Choroid plexus epithelial cell (primary cell): ENCODE measurements at regions not wholly inside any gene's neighbourhood (a gene's known extent, or its start where the extent isn't known, plus 50 kb on each side); places are given as distances from the start of the nearest gene placed in this dataset.

Experiments used
- DNase-seq: peaks from one replicate; pipeline ENCODE4 v3.0.0-alpha.2; 2010; ENCODE audit warnings: low read depth
- H3K4me3 ChIP-seq: 2 replicates; pipeline ENCODE4 v1.5.1; 2011; ENCODE audit warnings: low read depth, mild to moderate bottlenecking, control low read depth, low read length, moderate library complexity
- CTCF ChIP-seq: conservative IDR thresholded peaks from 2 replicates; pipeline ENCODE4 v1.5.1; 2011; ENCODE audit warnings: low read depth, mild to moderate bottlenecking, control low read depth, inconsistent platforms, low read length, moderate library complexity

DNA sequence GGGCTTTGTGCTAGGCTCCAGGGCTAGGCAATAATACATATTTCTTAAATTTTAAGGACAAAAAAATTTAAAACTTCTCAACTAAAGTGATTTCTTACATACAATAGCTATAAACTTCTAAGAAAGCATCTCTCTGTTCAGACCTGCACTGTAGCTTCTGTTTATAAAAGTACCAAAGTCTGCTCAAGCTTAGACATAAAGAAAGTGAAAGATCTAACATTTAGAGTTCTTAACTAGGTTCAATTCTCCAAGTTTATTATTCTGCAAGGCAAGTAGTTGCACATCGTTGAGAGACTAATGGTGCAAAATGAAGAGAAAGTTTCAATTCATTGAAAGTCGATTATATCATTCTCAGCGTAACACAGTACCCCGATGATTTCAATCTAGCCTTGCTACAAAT lies 857.4 kb upstream of the HTR2C start:
- no peak overlapping the region for H3K4me3 ChIP-seq
- TF ChIP-seq CTCF: no peak
- DNase-seq: no peak

GRCh38 chrX:113726009-113726408 lies 857.9 kb upstream of the HTR2C start:
- H3K4me3 ChIP-seq: no peak overlapping the region
- no peak for TF ChIP-seq CTCF
- DNase-seq: no peak

- TF ChIP-seq CTCF: no peak
- no peak overlapping the region for H3K4me3 ChIP-seq
- no peak for DNase-seq
Observed at GRCh38 chrX:113699939-113700338, 859.3 kb upstream of the AMOT start.

DNA sequence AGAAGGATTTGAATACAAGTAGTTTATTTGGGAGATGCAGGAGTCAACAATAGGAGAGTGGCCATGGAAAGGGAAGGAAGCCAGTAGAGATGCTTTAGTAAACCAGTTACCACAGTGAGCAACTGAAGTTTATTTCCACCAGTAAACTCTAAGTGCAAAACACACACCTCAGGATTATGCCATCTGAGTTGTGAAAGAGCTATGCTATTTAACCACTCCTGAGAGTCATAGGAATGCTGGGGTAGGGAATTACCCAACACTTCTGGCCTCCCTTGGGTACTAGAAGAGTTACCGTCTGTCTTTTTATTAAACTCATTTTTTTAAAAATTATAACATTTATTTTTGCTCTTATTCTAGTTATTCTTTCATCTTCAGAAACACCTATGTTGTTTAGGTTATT lies 834.6 kb upstream of the AMOT start:
- no peak overlapping the region for H3K4me3 ChIP-seq
- TF ChIP-seq CTCF: no peak
- DNase-seq: no peak

DNA sequence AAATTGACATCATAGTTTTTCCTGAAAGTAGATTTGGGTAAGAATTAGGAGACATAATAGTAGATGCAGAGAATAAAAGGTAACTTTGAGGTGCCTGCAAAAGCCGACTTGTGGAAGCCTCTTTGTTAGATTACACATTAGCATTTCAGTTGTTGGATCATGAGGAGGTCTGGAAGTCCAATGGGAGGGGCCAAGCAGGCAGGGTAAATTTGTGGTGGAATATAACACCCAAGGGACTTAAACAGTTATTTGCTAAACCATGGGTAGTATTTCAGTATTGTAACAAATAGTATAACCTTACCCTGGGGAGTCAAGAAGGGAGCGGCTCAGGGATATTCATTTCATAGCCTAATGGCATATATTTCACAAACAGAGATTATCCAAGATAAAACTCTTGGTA lies 810.7 kb upstream of the AMOT start:
- no peak overlapping the region for H3K4me3 ChIP-seq
- TF ChIP-seq CTCF: no peak
- DNase-seq: no peak

DNA sequence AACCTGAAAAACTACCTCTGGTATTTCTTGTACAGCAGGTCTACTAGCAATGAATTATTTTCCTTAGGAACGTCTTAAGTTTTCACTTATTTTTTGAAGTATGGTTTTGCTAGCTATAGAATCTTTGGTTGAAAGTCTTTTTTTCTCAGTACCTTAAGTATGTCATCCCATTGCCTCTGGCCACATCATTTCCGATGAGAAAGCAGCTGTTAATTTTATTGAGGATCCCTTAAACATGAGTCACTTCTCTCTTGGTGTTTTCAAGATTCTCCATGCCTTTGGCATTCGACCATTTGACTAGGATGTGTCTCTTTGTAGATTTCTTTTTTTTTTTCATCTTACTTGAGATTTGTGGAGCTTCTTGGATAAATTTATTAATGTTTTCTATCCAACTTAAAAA lies 803.8 kb upstream of the AMOT start:
- no peak for DNase-seq
- no peak for TF ChIP-seq CTCF

GRCh38 chrX:113634565-113634964 lies 793.9 kb upstream of the AMOT start:
- no peak overlapping the region for H3K4me3 ChIP-seq
- no peak for TF ChIP-seq CTCF
- no peak for DNase-seq

More for the DNA sequence above, 803.8 kb upstream of the AMOT start:
- H3K4me3 ChIP-seq: no peak overlapping the region
